Omental fat pad (tissue), 3 donors: ENCODE measurements at regions not wholly inside any gene's neighbourhood (a gene's known extent, or its start where the extent isn't known, plus 50 kb on each side); places are given as distances from the start of the nearest gene placed in this dataset.

Experiments used
- ATAC-seq: fragments of 150-250 bp; one replicate; pipeline ENCODE4 v1.9.1; 2016; ENCODE audit warnings: mild to moderate bottlenecking, moderate library complexity; ENCODE audit not compliant: low FRiP score
- DNase-seq: peaks from one replicate; pipeline ENCODE4 v3.0.0-alpha.2; 2019; ENCODE audit warnings: low spot score
- CTCF ChIP-seq, 3 donors: fragments of 450-650 bp; IDR thresholded peaks; one replicate each; pipeline ENCODE4 v1.5.1; 2016 to 2017; ENCODE audit warnings: antibody characterized with exemption in 3 of 3, mild to moderate bottlenecking in 3 of 3, moderate library complexity in 2 of 3

- ATAC-seq (no peak), DNase-seq (no peak)
- no peak for TF ChIP-seq CTCF (IDR thresholded peaks at IDR 0.05)
Measured at GRCh38 chr3:13160619-13161018, 87.4 kb upstream of the IQSEC1 start.

- ATAC-seq, result no peak
- TF ChIP-seq CTCF (IDR thresholded peaks at IDR 0.05), result no peak
- no peak for DNase-seq
Measured at GRCh38 chr3:13159890-13160289, 86.7 kb upstream of the IQSEC1 start.

GRCh38 chr3:13158871-13159270, 85.6 kb upstream of the IQSEC1 start:
- TF ChIP-seq CTCF (IDR thresholded peaks at IDR 0.05), result no peak
- DNase-seq (no peak), ATAC-seq (no peak)

- no peak for ATAC-seq
- DNase-seq, result no peak
- no peak for TF ChIP-seq CTCF (IDR thresholded peaks at IDR 0.05)
Measured at GRCh38 chr3:13158408-13158807, 85.2 kb upstream of the IQSEC1 start.

- DNase-seq, result no peak
- no peak for ATAC-seq
- TF ChIP-seq CTCF (IDR thresholded peaks at IDR 0.05), result no peak
Measured at GRCh38 chr3:13157986-13158385, 84.8 kb upstream of the IQSEC1 start.

GRCh38 chr3:13152826-13153710, 79.8 kb upstream of the IQSEC1 start:
- DNase-seq (no peak), ATAC-seq (no peak)
- no peak for TF ChIP-seq CTCF (IDR thresholded peaks at IDR 0.05)

GRCh38 chr3:13150624-13151023, 77.4 kb upstream of the IQSEC1 start:
- TF ChIP-seq CTCF (IDR thresholded peaks at IDR 0.05), result no peak
- DNase-seq, result no peak

More at GRCh38 chr3:13150624-13151023, 77.4 kb upstream of the IQSEC1 start:
- ATAC-seq, result no peak
